AG09309 (cell line): ENCODE measurements at regions not wholly inside any gene's neighbourhood (a gene's known extent, or its start where the extent isn't known, plus 50 kb on each side); places are given as distances from the start of the nearest gene placed in this dataset.
"Not testable (repeated sequence)": the region's sequence is repeated elsewhere in the genome, so short reads cannot be mapped to it uniquely, and the experiment has no call there.

Experiments
- DNase-seq: peaks from one replicate; pipeline ENCODE4 v3.0.0-alpha.2; 2010; ENCODE audit warnings: low read depth
- H3K4me3 ChIP-seq: 2 replicates; pipeline ENCODE4 v1.5.1; 2011; ENCODE audit warnings: mild to moderate bottlenecking, low read depth, low read length, moderate library complexity; ENCODE audit not compliant: control insufficient read depth
- TF ChIP-seq, protein P1 (sequence below): IDR thresholded peaks from 2 replicates; pipeline ENCODE4 v1.5.1; 2011; ENCODE audit warnings: mild to moderate bottlenecking, low read depth, low read length, inconsistent platforms; ENCODE audit not compliant: insufficient read depth, control insufficient read depth; ENCODE audit errors: missing control alignments

DNA sequence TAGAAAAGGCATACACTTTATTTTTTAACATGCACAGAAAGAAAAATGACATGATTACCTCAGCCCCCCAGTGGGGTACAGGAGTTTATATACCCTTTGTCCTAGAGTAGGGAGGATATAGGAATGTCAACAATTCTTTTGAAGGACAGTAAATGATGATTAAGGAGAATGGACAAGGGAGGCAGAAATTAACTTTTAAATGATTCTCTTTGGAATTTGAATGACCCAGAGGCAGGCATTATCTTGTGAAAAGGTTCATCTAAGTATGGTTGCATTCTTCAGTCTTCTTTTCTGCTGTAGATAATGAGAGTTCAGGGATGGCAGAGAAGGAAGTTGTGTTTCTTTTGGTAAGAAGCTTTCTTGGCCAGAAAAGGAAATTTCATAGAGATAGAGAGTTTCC, 971.3 kb downstream of the CNTNAP5 start:
- H3K4me3 ChIP-seq, result no peak overlapping the region
- DNase-seq, result no peak
- TF ChIP-seq, protein P1, sequence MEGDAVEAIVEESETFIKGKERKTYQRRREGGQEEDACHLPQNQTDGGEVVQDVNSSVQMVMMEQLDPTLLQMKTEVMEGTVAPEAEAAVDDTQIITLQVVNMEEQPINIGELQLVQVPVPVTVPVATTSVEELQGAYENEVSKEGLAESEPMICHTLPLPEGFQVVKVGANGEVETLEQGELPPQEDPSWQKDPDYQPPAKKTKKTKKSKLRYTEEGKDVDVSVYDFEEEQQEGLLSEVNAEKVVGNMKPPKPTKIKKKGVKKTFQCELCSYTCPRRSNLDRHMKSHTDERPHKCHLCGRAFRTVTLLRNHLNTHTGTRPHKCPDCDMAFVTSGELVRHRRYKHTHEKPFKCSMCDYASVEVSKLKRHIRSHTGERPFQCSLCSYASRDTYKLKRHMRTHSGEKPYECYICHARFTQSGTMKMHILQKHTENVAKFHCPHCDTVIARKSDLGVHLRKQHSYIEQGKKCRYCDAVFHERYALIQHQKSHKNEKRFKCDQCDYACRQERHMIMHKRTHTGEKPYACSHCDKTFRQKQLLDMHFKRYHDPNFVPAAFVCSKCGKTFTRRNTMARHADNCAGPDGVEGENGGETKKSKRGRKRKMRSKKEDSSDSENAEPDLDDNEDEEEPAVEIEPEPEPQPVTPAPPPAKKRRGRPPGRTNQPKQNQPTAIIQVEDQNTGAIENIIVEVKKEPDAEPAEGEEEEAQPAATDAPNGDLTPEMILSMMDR, result no peak

DNA sequence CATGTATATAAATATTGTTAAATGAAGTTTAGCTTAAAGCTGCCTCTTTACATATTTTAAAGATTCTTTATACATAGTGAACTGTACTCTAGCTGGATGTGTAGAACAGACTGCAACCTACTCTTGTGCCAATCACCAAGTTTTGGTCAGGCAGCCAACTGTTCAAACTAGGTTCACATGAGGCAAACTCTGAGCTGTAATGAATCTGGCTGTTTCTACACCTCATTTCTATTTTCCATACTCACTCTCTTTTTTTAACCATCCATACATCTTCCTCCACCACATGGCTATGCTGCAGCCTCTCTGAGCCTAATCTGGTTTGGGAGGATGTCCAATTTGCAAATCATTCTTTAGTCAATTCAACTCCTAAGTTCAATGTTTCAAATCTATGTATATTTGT, 974.8 kb downstream of the CNTNAP5 start:
- DNase-seq, result no peak
- TF ChIP-seq, protein P1, result no peak
- no peak overlapping the region for H3K4me3 ChIP-seq

DNA sequence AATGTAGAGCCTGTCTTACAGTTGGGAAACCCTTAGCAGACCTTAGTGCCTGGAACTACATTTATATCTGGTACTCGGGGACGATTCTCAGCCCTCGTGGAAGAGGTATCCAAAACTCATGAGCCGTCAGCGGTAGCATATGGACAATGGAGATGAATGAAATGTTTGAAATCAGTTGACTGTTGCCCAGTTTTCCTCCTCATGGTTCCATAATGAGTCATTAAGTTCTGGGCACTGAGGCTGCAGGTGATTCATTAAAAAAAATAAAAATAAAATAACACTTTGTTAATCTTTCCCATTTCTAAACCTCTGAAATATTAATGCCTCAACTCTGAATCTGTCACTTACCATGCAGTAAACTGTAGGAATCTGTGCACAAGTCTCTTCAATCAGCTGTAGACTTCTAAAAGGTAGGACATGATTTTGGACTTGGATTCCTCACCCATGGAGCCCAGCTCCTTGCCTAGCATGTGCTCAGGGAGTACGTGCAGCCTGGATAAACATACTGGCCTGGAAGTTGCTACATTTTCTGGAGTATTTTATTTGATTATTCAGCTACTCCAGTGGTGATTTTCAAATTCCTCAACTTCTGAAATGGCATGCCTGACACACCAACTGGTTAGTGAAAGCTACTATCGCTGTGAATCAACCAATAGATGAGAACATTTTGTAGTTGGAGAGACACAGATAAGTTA, 979.2 kb downstream of the CNTNAP5 start:
- no peak overlapping the region for H3K4me3 ChIP-seq

DNA sequence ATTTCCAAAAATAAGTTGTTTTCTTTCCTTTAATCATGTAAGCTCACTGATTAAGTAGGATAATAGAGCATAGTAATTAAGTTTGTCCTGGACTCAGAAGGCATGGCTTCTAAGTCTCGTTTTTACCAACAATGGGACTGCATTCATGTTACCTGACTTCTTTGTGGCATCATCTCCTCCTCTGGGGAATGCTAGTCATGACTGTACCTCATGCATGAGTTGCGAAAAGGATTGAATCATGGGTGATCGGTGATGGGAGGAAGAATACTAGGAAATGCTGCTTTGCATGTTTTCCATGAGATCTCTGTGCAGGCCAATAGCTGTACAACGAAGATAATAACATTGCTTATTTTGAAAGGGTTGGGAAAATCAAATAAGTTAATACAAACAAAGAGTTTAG, 981.6 kb downstream of the CNTNAP5 start:
- DNase-seq, result no peak
- TF ChIP-seq, protein P1, result no peak
- H3K4me3 ChIP-seq, result no peak overlapping the region

More for the DNA sequence above, 979.2 kb downstream of the CNTNAP5 start:
- TF ChIP-seq, protein P1, result no peak
- no peak for DNase-seq

DNA sequence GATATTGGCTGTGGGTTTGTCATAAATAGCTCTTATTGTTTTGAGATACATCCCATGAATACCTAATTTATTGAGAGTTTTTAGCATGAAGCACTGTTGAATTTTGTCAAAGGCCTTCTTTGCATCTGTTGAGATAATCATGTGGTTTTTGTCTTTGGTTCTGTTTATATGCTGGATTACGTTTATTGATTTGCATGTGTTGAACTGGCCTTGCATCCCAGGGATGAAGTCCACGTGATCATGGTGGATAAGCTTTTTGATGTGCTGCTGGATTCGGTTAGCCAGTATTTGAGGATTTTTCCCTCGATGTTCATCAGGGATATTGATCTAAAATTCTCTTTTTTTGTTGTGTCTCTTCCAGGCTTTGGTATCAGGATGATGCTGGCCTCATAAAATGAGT, 1003.6 kb downstream of the CNTNAP5 start:
- DNase-seq, H3K4me3 ChIP-seq: not testable (repeated sequence)

DNA sequence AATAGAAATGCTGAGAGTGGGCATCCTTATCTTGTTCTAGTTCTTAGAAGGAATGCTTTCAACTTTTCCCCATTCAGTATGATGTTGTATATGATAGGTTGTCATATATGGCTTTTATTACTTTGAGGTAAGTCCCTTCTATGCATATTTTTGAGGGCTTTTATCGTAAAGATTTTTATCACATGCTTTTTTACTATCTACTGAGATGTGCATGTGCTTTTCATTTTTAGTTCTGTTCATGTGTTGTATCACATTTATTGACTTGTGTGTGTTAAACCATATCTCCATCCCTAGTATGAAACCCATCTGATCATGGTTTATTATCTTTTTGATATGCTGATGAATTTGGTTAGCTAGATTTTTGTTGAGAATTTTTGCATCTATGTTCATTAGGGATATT, 1008.8 kb downstream of the CNTNAP5 start:
- TF ChIP-seq, protein P1, result no peak
- no peak for DNase-seq
- H3K4me3 ChIP-seq, result no peak overlapping the region

DNA sequence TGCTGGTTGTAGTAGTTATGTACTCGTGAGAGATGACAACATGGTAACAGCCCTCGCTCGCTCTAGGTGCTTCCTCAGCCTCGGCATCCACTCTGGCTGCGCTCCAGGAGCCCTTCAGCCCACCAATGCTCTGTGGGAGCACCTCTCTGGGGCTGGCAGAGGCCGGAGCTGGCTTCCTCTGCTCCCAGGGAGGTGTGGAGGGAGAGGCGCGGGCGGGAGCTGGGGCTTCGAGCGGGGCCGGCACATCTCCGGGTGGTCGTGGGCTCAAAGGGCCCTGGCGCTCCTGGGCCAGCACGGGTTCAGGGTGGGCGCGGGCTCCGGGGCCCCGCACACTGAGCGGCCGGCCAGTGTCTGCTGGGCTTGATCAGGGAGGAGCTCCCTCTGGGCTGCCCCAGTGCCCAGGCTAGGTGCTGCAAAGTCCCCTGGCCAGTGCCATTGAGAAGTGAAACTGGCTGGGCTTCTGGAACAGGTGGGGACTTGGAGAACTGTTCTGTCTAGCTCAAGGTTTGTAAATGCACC, 1012.1 kb downstream of the CNTNAP5 start:
- H3K4me3 ChIP-seq, result no peak overlapping the region
- TF ChIP-seq, protein P1, result no peak
- DNase-seq, result no peak
